ENCODE measurements at regions not wholly inside any gene's neighbourhood (a gene's known extent, or its start where the extent isn't known, plus 50 kb on each side); places are given as distances from the start of the nearest gene placed in this dataset.

GRCh38 chr5:135243556-135244285, 155.3 kb downstream of the MACROH2A1 start (continued):
- no peak for TF ChIP-seq REXO4 (CRISPR knock-in tag; IDR thresholded peaks at IDR 0.05; ENCODE audit: borderline replicate concordance)
- no peak for TF ChIP-seq E2F5 (CRISPR knock-in tag; conservative IDR thresholded peaks at IDR 0.05)
- no peak for TF ChIP-seq PBX3 (CRISPR knock-in tag; IDR thresholded peaks at IDR 0.05; ENCODE audit: borderline replicate concordance)
- no peak for TF ChIP-seq ZNF549 (CRISPR knock-in tag; IDR thresholded peaks at IDR 0.05)
- TF ChIP-seq GATAD1 (CRISPR knock-in tag; IDR thresholded peaks at IDR 0.05): no peak
- no peak for TF ChIP-seq ZNF674 (CRISPR knock-in tag; IDR thresholded peaks at IDR 0.05; ENCODE audit: low read depth)
- TF ChIP-seq SKIL (CRISPR knock-in tag; IDR thresholded peaks at IDR 0.05; ENCODE audit: borderline replicate concordance): peak; percentile 63; the same call in 1 of the 2 replicates
- no peak for TF ChIP-seq ZNF326 (CRISPR knock-in tag; IDR thresholded peaks at IDR 0.05; ENCODE audit: borderline replicate concordance)
- TF ChIP-seq ARID4A (CRISPR knock-in tag; IDR thresholded peaks at IDR 0.05; ENCODE audit: borderline replicate concordance): peak; percentile 34; the same call in 1 of the 2 replicates
- no peak for TF ChIP-seq ZNF841 (CRISPR knock-in tag; IDR thresholded peaks at IDR 0.05; ENCODE audit: borderline replicate concordance)
- TF ChIP-seq THAP11 (CRISPR knock-in tag; IDR thresholded peaks at IDR 0.05): no peak
- no peak for TF ChIP-seq SUZ12 (IDR thresholded peaks at IDR 0.05; ENCODE audit: low read depth, low read length)
- no peak for TF ChIP-seq PBX2 (CRISPR knock-in tag; IDR thresholded peaks at IDR 0.05)
- TF ChIP-seq GATAD2A (CRISPR knock-in tag; IDR thresholded peaks at IDR 0.05): peak; percentile 67
- no peak for TF ChIP-seq SETDB1 (CRISPR knock-in tag; IDR thresholded peaks at IDR 0.05; ENCODE audit: borderline replicate concordance)
- TF ChIP-seq THRA (CRISPR knock-in tag; IDR thresholded peaks at IDR 0.05; ENCODE audit: borderline replicate concordance): peak; percentile 61; the same call in 1 of the 2 replicates

Measured in HepG2 (cell line).